ENCODE measurements at regions not wholly inside any gene's neighbourhood (a gene's known extent, or its start where the extent isn't known, plus 50 kb on each side); places are given as distances from the start of the nearest gene placed in this dataset.
"Not testable (repeated sequence)": the region's sequence is repeated elsewhere in the genome, so short reads cannot be mapped to it uniquely, and the experiment has no call there.

GRCh38 chr2:139694327-139694726 is 914.1 kb upstream of the NXPH2 start:
- CTCF ChIA-PET = no interaction called here
- POLR2A ChIA-PET = no interaction called here

GRCh38 chr2:139686205-139686604 is 906.0 kb upstream of the NXPH2 start:
- H3K4me3 ChIP-seq (ENCODE audit: low read depth, low read length) = no peak overlapping the region
- TF ChIP-seq CTCF (IDR thresholded peaks at IDR 0.05; ENCODE audit: insufficient read depth, low read length, missing control alignments) = no peak
- CTCF ChIA-PET = no interaction called here
- POLR2A ChIA-PET = no interaction called here
- DNase-seq (ENCODE audit: low read depth, low spot score) = no peak

More at GRCh38 chr2:139694327-139694726, 914.1 kb upstream of the NXPH2 start:
- H3K4me3 ChIP-seq (ENCODE audit: low read depth, low read length) = no peak overlapping the region
- no peak for TF ChIP-seq CTCF (IDR thresholded peaks at IDR 0.05; ENCODE audit: insufficient read depth, low read length, missing control alignments)
- no peak for DNase-seq (ENCODE audit: low read depth, low spot score)

- no peak for DNase-seq (ENCODE audit: low read depth, low spot score)
- H3K4me3 ChIP-seq (ENCODE audit: low read depth, low read length) = no peak overlapping the region
- ChIA-PET CTCF (no interaction called here), POLR2A (no interaction called here)
- no peak for TF ChIP-seq CTCF (IDR thresholded peaks at IDR 0.05; ENCODE audit: insufficient read depth, low read length, missing control alignments)
These were observed 905.1 kb upstream of the NXPH2 start for GRCh38 chr2:139685090-139685983.

- no peak overlapping the region for H3K4me3 ChIP-seq (ENCODE audit: low read depth, low read length)
- no peak for TF ChIP-seq CTCF (IDR thresholded peaks at IDR 0.05; ENCODE audit: insufficient read depth, low read length, missing control alignments)
- DNase-seq (ENCODE audit: low read depth, low spot score) = no peak
- POLR2A ChIA-PET = no interaction called here
- CTCF ChIA-PET = no interaction called here
These were observed 904.2 kb upstream of the NXPH2 start for GRCh38 chr2:139684286-139684860.

- CTCF ChIA-PET = no interaction called here
- POLR2A ChIA-PET = no interaction called here
- no peak for TF ChIP-seq CTCF (IDR thresholded peaks at IDR 0.05; ENCODE audit: insufficient read depth, low read length, missing control alignments)
- no peak for DNase-seq (ENCODE audit: low read depth, low spot score)
- no peak overlapping the region for H3K4me3 ChIP-seq (ENCODE audit: low read depth, low read length)
These were observed 894.4 kb upstream of the NXPH2 start for GRCh38 chr2:139674577-139674976.

GRCh38 chr2:139673447-139673846 is 893.3 kb upstream of the NXPH2 start:
- H3K4me3 ChIP-seq (ENCODE audit: low read depth, low read length); CTCF ChIA-PET; DNase-seq (ENCODE audit: low read depth, low spot score); POLR2A ChIA-PET: not testable (repeated sequence)

GRCh38 chr2:139669675-139670074 is 889.5 kb upstream of the NXPH2 start:
- TF ChIP-seq CTCF (IDR thresholded peaks at IDR 0.05; ENCODE audit: insufficient read depth, low read length, missing control alignments) = no peak
- POLR2A ChIA-PET = no interaction called here
- DNase-seq (ENCODE audit: low read depth, low spot score) = no peak
- CTCF ChIA-PET = no interaction called here
- H3K4me3 ChIP-seq (ENCODE audit: low read depth, low read length) = no peak overlapping the region

All from AG04449 (cell line).